NCI-H82 (cell line): ENCODE measurements at regions not wholly inside any gene's neighbourhood (a gene's known extent, or its start where the extent isn't known, plus 50 kb on each side); places are given as distances from the start of the nearest gene placed in this dataset.
"Not testable (repeated sequence)": the region's sequence is repeated elsewhere in the genome, so short reads cannot be mapped to it uniquely, and the experiment has no call there.

Source experiments
- DNase-seq: peaks from one replicate; lab custom pipeline; 2025; lab: John Stamatoyannopoulos, UW

DNA sequence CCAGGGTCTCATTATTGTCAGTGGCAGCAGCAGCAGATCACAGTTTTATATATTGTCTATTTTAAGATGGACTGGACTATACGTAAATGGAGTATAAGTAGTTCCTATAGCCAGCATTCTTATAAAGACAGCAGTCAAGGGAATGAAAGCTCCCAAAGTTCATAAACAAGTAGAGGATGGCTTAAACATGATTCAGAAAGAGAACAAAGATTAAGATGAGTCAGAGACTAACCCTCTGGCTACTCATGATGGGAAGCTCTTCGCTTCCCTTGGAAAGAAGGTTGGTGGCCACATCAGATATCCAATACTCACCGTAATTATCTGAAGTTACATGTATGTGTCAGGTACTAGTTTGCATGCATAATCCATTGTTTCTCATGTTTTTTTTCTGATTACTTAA, 277.0 kb downstream of the INHBA start:
- DNase-seq = no peak

DNA sequence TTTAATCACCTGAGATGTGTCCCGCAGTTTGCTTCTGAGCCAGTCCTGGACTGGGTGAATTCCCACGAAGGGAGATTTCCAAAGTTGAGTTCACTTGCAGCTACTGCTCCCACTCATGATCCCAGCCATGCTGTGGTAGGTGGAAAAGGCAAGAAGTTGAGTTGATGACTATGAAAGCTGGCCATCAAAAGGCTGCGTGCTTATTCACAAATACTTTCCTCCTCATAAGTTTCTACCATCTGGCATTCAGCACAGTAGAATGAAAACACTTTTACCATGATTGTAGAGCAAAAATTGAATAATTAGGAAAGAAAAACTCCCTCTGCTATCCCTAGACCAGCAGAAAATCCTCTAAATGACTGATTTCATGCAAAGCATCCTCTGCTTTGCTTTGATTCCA, 281.8 kb downstream of the INHBA start:
- no peak for DNase-seq

DNA sequence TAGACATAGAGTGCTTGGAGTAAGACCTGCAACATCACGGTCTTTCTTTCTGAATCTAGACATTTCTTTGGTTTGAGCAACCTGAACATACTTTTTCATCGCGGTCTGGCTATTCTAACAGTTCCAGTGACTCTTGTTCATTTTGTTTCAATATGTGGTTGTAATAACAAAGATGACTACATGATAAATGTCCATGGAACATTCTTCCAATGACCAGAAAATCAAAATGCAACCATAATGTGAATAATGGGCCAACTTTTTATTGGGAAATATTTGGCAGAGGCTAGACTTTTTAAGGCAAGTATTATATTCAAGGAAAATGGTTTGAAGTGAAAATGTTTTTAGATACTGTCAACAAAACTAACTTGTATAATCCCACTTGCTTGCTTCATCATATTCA, 282.5 kb downstream of the INHBA start:
- DNase-seq = no peak

DNA sequence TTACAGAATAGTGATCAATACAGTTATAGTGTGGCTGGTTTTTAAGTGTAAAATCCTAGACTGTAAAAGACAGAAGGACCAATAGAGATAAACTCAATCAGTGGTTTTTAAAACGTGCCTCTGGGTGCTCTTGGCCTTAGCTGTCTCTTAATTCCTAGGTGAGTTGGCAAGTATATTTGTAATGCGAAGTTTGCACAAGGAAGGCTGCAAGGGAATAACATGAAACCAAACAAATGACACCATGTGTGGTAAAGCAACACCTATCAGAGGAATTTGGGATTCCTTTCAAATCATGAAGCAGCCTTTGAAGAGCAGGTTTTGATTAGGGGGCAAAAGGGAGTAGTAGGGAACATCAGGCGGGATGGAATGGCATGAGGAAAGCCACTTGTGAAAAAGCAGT, 284.6 kb downstream of the INHBA start:
- DNase-seq = no peak

DNA sequence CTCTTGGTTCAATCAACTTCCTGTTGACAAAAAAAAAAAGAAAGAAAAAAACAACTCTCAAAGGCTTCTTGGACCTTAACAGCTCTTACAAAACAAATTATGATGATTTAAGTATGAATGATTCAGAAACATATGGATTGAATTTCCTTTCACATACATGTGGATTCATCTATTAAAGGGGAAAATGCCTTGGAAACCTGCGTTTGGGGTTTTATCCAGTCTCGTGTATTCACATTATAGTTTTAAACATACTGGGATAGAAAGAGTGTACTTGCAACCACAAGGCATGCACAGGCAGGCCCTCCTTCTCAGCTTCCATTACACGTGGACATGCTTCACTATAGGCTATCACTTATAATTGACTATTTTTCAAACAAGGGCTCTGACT, 286.7 kb downstream of the INHBA start:
- DNase-seq = no peak

DNA sequence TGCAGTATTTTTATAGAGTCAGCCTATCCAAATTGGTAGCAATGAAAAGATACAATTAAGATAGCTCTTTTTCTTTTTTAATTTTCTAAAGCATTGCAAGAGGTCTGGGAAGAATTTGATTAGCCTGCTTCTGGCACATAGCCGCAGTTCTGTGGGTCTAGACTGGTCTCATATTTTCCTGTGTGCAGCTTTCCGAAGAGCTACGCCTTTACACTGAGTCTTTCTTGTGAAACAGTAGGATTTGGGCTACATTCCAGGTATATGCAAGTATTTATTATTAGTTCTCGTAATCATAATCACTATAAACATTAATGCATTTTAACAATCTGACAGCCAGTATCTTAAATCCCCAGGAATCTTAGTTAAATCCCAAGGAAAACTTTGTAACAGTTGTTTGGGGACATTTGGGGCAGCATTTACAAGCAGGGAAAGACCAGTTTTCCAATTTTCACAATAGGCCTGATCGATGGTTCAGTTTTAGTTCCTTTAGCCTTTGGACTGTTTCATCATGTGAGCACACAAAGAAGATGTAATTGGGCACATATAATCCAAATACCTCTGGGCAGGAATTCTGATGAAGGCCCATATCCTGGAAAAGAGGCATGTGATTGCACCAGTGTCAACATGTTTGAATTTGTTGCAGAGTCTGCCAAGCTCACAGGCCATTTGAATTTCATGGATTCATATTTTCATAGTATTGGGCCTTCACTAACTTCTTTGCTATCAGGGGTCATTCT, 287.3 kb downstream of the INHBA start:
- no peak for DNase-seq

DNA sequence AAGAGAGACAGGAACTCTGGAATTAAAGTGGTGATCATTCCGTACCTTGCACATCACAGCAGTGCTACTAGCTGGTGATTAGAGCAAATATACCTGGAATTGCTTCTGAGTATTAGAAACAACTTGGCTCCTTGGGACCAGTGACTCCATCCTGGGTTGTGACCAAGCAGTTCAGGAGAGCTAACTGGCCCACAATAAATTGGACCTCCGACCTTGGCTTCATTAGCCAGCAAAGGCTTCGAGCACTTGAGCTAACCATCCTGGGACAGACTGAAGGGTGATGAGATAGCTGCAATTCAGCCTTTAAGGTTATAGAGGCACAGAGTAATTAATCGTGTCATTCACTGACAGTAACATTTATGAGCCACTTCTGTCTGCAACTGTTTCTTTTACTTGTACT, 287.8 kb downstream of the INHBA start:
- no peak for DNase-seq

DNA sequence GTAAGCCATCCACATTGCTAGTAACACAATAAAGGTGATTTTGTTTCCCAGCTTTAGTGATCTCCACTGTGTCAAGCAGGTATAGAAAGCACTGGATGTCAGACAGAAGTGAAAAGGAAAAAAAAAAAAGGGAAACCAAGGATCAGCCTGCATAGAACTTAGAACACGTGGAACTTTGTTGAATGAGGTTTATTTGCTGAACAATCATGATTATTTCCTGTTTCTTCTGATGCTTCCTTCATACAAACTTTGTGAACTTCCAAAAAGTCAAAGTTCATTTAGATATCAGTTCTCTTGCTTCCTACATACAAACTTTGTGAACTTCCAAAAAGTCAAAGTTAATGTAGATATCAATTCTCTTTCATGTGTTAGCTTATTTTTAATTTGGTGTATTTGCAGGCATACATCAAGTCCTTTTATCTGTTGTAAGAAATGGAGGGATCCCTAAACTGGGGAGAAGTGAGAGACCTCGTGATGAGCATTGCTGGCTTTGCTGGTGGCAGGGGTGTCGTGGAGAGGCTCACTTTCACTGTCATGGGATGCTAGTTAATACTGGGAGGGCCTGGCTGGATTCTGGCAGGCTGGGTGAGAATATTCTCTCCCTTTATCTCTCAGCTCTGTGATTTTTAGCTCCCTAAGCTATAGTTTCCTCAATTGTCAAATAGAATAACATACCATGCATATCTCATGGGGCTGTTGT, 298.4 kb downstream of the INHBA start:
- no peak for DNase-seq

DNA sequence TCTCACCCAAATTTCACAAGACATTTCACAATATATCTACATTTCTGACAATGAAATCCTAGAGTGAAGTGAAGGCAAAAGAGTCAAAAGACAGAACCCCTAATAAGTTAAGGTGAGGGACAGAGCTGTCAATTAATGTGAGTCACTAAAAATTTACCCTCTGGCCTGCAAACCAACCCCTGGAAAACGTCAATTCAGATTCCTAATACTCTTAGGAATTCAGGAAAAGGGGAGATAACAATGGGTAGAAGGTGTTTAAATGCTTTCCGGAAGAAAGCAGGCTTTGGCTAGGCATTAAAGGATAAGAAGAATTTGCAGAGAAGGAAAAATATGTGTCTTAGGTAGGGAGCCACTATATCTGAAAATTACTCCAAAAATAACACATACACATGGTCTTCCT, 299.6 kb downstream of the INHBA start:
- no peak for DNase-seq

DNA sequence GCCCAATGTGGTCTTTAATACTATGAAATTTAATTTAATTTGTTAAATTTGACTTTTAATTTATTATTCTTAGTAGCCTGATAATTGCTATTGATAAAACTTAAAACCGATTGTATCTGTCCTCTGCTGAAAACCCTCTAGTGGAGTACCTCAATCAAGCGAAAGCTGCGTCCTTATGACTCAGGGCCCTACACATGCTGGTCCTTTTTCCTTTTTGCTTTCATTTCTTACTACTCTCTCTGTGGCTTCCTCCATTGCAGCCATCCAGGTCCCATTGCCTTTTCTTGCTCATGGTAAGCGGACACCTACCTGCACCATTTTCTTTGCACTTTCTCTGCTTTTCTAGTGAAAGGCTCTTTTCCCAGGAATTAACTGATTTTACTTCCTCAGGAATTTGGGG, 301.1 kb downstream of the INHBA start:
- no peak for DNase-seq

DNA sequence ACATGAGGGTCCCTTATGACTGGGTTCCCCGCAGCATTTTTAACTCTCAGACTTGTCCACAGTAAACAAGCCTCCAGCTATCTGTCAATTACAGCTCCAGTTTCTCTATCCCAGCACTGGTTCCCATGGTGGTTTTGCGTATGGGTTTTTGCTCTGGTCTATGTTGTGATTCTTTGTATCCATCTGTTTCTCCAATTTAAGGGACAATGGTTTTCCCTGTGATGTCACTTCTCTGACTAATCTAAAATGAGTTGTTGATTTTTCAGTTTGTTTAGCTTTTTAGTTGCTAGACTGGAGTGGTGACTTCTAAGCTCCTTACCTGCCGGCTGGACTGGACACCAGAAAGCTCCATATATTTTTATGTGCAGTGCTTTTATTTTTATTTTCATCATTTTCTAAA, 303.7 kb downstream of the INHBA start:
- DNase-seq = no peak

DNA sequence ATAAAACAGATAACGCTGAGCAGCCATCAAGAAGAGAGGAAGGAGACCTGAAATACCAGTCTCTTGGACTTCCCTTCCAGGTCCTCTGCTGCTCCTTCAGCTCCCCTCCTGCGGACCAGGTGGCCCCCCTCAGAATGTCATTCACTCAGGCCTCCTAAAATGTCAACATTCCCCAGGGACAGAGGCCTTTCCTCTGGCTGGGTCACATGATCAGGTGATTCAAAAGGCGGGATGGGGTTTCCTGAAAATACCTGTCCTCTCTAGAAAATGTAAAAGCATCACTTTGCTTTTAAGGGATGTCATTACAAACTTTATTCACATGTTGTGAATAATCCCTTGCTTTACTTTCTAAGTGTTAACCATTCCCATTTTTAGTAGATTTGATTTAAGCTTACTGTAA, 311.1 kb downstream of the INHBA start:
- no peak for DNase-seq

DNA sequence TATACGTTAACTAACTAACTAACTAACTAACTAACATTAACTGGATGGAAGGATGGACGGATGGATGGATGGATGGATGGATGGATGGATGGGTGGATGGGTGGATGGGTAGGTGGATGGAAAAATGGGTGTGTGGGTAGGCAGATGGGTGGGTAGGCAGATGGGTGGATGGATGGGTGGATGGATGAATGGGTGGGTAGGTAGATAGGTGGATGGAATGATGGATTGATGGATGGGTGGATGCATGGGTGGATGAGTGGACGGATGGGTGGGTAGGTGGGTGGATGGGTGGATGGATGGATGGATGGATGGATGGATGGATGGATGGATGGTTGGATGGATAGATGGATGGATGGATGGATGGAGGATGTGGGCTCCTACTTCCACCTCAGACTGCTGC, 314.0 kb downstream of the INHBA start:
- DNase-seq = not testable (repeated sequence)

DNA sequence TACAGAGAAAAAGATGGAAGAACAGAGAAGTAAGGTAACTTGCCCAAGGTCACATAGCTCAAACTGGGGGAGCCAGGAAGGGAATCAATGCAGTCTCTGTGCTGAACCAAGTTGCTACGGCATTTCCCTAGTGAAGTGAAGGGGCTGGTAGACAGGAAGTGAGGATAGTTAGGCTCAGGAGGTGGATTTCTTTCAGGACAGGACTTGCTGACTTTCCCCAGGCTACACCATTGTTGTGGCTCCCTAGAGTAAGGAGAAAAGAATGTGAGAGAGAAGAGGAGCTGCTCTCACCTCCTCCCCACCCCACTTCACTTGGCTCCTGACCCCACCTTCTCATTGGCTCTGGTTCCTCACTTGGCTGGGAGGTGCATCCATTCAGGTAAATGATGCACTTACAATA, 316.9 kb downstream of the INHBA start:
- DNase-seq = no peak

DNA sequence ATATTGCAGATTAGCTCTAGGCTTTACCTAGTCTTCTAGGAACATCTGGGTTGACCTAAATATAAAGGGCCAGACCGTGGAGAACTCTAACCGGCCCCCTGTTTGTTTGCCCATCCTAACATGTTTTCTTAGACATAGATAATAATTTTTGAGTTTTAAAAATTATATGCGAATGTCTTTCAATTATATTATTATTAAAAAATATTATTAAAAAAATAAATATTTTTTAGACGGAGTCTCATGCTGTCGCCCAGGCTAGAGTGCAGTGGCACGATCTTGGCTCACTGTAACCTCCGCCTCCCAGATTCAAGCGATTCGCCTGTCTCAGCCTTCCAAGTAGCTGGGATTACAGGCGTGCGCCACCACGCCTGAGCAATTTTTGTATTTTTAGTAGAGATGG, 318.5 kb downstream of the INHBA start:
- no peak for DNase-seq

DNA sequence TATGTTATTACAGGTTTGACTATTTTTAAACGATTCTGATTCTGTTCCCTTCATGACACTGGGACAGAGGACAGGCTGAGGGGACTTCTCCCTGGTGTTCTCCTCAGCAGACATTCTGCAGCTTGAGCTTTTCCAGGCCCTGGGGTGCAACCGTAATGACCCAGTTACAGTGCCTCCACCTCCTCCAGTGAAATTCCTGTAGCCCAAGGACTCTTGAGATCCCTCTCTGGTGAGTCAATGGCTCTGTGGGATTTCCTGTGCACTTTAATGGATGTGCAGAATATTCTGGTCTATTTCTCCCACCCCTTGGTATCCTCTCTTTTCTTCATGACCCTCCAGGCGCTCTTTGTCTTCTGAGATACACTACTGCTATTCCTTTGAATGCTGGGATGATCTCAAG, 319.3 kb downstream of the INHBA start:
- no peak for DNase-seq

DNA sequence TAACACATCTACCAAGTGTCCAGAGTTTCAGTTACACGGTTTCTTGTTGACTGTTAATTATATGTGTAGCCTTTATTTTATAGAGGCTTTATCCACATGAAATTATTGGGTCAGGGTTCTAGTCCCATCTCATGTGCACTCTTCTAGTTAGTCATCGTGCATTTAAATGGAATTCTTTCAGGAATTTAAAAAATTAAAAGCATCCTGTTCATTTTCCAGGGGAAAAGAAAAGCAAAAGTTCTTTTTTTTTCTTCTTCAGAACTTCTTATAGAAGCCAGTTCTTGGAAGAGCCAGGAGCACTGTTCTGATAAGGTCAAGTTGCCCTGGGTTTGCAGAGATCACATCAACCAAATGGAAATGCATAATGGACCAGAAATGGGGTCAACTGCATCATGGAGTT, 324.7 kb downstream of the INHBA start:
- no peak for DNase-seq

DNA sequence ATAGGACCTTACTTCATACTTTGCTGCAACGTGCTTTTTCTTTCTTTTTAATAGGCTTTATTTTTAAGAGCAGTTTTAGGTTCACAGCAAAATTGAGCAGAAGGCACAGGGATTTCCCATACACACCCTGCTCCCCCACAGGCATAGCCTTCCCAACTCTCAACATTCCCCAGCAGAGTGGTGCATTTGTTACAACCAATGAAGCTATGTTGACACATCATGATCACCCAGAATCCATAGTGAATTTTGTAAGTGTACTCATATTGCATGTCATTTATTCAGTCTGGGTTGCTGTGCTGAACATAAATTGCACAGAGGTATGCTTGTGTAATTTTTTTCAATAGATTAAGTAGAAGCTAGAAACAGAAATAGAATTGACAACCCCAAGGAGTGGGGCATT, 327.3 kb downstream of the INHBA start:
- DNase-seq = no peak

DNA sequence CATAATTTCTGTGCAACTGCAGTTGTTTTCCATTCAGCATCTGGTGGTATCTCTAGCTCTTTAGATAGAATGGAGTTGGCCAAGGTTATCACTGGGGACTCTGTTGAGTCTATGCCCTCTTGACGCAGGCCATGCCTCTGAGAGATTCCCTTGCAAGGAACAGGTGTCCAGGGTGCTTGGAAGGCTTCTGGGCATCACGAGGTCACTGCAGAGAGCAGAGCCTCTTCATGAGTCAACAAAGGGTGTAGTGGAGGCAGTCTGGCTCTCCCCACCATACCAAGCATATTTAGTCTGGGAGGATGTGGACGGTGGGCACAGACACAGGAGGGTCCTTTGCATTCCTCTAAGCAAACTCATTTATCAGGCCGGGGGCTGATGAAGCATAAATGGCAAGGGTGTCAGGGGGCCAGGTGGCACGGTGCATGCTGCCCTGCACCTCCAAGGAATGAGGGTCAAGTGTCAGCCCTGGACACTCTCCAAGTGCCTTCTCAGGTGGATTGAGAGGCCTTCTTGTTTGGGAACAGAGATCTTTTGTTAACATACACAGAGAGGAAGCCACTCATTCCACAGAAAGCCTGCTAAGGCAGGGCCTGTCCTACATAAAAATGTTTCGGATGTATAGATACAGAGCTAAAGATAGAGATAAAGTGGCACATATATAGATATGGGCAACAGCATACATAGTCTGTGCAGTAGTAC, 328.6 kb downstream of the INHBA start:
- DNase-seq = no peak

DNA sequence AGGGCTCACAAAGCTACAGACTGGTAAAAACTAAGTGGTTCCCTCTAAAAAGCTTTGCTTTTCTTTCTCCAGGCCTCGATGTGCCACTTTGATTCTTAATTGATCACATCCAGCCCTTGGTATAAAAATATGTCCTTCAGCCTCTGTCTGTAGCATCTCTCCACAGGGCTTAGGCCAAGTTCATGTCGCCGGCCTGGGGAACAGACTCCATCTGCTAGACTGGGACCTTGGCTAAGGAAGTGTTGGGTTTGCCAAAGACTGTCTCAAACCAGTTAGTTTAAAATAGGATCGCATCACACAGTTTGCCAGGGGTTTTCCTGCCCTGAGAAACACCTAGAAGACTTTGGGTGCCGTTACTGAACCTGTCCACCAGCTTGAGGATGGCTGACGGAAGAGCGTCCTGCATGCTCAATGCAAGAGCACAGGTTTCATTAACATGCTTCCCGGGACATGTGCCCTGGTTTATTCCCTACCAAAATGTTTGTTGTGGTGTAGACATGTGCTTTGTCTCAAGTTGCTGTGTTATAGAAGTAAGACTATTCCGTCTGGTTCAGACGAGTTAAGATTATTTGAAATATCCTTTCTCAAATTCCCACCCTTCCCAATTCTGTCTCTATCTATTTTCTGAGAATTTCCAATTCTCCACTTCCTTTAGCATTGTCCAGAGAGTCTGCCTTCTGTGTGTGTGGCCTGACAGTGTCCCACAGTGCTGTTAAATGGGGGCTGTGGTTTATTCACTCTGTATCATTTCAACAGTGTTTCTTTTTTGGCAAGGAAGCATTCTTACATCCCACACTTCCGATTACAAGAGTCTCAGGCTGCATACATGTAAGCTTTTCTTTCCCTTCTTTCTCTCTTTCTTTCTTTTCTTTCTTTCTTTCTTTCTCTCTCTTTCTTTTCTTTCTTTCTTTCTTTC, 334.7 kb downstream of the INHBA start:
- DNase-seq = no peak

DNA sequence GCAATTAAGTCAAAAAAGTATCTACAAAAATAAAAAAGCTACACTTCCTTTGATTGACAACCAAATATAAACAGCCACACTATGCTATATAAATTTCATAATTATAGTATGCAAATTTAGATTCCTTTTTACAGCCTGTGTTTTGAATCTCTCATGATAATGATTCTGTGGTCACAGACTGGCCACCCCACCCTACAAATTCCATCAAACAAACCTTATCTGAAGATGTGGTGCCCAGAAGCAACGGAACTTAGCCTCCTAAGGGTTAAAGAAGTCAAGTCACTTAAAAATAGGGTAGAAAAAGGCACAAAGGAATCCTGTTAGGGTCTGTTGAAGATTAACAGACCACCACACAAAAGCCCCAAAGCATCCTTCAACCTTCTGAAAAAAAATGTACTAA, 351.8 kb downstream of the INHBA start:
- no peak for DNase-seq

DNA sequence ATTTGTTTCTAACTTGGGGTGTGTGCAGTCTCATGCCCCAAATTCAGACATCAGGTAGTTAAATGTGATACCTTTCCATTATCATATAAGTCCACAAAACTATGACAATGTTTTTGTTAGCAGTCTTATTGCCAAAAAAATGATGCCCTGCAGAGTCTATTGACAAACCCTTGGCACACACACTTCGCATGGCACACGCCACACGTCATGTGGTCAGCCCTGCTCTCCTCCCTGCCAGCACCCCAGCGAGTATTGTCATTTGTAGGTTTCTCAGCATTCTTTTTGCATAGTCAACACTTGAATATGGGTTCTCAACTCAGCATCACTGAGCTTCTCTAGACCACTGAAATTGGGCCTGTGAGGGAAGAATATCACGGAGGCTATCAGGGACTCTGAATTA, 356.0 kb downstream of the INHBA start:
- no peak for DNase-seq
